Muscle of leg (tissue), 3 donors: ENCODE measurements at regions not wholly inside any gene's neighbourhood (a gene's known extent, or its start where the extent isn't known, plus 50 kb on each side); places are given as distances from the start of the nearest gene placed in this dataset.
"Not testable (repeated sequence)": the region's sequence is repeated elsewhere in the genome, so short reads cannot be mapped to it uniquely, and the experiment has no call there.

ENCODE experiments used
- DNase-seq: peaks from one replicate; pipeline ENCODE4 v3.0.0; 2013
- H3K27ac ChIP-seq: one replicate; pipeline ENCODE4 v1.5.1; 2013; ENCODE audit warnings: mild to moderate bottlenecking, low read length, control low read depth
- H3K27me3 ChIP-seq: one replicate; pipeline ENCODE4 v1.6.1; 2013; ENCODE audit warnings: low read length; ENCODE audit not compliant: control insufficient read depth, insufficient read depth
- H3K36me3 ChIP-seq: one replicate; pipeline ENCODE4 v1.6.1; 2013; ENCODE audit warnings: low read length; ENCODE audit not compliant: control insufficient read depth, insufficient read depth
- H3K4me1 ChIP-seq: one replicate; pipeline ENCODE4 v1.6.1; 2013; ENCODE audit warnings: low read length; ENCODE audit not compliant: control insufficient read depth, insufficient read depth
- H3K4me3 ChIP-seq: one replicate; pipeline ENCODE4 v1.5.1; 2013; ENCODE audit warnings: low read length, control low read depth
- H3K9me3 ChIP-seq: replicated peaks from 2 replicates; pipeline ENCODE4 v1.6.1; 2013; ENCODE audit warnings: low read depth, low read length; ENCODE audit not compliant: control insufficient read depth
- WGBS: methylation state at CpG from one replicate; pipeline ENCODE4 v1.1.5; 2013; ENCODE audit warnings: missing lambda C conversion rate; ENCODE audit not compliant: insufficient coverage; 5-methylcytosine and 5-hydroxymethylcytosine counted together

DNA sequence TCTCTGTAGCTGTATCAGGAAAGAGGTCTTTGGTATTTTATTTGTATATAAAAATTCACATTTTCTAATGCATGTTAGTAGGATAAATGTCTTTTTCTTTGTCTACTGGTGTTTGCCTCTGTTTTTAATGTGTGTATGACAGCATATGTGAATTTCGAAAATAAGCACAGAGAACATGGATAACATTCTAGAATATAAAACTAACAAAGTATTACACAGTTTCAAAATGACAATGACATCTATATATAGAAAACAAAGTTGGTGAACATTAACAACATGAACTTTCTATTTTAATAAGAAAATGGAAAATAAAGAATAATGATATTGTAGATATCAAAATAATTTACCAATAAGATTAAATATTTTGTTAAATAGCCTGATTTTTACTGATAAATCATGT lies 608.0 kb downstream of the COL12A1 start:
- H3K4me1 ChIP-seq = no peaks in the 10 kb centered on the region
- no peak for DNase-seq
- no peak overlapping the region for H3K4me3 ChIP-seq
- no peaks in the 10 kb centered on the region for H3K9me3 ChIP-seq
- H3K27ac ChIP-seq = no peak overlapping the region
- no peaks in the 10 kb centered on the region for H3K27me3 ChIP-seq
- no peaks in the 10 kb centered on the region for H3K36me3 ChIP-seq
- WGBS = no CpG with 5 or more reads among the region's 1 CpG

DNA sequence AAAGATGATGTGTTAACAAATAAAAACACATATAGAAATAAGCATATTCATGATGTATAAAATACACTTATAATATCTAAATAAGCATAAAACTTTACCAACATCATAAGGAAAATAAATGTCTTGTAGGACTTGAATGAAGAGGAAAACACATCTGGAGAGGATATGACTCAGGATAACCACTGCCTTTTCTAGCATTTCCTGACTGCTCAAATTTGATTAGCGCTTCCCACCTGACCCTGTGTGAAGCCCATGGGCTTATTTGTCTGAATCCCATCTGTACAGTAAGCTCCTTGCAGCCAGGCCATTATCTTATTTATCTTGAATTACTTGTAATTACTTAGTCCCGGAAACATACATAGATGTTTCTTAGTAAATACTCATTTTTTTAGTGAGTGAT lies 608.6 kb downstream of the COL12A1 start:
- H3K27me3 ChIP-seq = no peaks in the 10 kb centered on the region
- H3K36me3 ChIP-seq = no peaks in the 10 kb centered on the region
- no peaks in the 10 kb centered on the region for H3K4me1 ChIP-seq
- DNase-seq = no peak
- H3K4me3 ChIP-seq = no peak overlapping the region
- H3K9me3 ChIP-seq = no peaks in the 10 kb centered on the region
- no peak overlapping the region for H3K27ac ChIP-seq
- no CpG with 5 or more reads among the region's 2 CpGs for WGBS

DNA sequence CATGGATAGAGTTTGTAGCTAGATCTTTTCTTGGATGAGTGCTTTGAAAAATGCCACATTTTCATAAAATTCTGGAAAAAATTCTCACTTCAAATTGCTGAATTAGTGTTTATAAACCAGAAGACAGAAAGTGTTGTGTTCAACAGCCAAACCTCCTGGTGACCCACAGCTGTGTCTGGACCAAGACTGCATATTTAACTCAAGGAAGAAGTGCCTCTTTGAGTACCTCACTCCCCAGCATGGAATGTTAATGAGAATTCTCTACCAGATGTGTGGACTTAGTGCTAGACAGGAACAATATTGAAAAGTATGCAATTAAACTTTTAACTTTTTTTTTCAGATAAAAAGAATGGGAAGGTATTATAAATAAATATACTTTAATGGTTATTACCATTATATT lies 609.3 kb downstream of the COL12A1 start:
- DNase-seq = no peak
- Histone ChIP-seq H3K4me3 (no peak overlapping the region), H3K27ac (no peak overlapping the region)

DNA sequence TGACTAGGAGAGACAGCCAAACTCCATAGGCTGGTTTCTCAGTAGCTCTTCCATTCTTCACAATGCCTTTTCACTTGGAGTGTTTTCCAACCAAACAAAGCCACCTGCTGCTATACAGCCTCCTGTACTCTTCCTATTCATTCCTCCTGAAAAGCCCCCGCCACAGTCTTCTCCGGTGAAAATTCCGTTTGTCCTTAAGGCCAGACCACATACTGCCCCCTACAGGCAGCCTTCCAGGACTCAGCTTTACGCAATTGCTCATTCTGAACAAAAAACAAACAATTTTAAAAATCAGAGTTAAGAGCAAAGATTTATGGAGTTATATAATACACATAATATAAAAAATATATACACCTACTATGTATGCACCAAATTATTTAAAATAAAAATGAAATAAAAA lies 611.5 kb downstream of the COL12A1 start:
- not testable (repeated sequence) for H3K9me3 ChIP-seq
- WGBS = no CpG with 5 or more reads among the region's 4 CpGs

More for the DNA sequence above, 609.3 kb downstream of the COL12A1 start:
- H3K9me3 ChIP-seq = no peaks in the 10 kb centered on the region
- no peaks in the 10 kb centered on the region for H3K4me1 ChIP-seq
- no peaks in the 10 kb centered on the region for H3K27me3 ChIP-seq
- no peaks in the 10 kb centered on the region for H3K36me3 ChIP-seq

GRCh38 chr6:74588094-74588832 lies 617.6 kb downstream of the COL12A1 start:
- H3K4me3 ChIP-seq = no peak overlapping the region
- no peak for DNase-seq
- no peaks in the 10 kb centered on the region for H3K27me3 ChIP-seq
- WGBS = 100% methylated on average over 4 of the region's 5 CpGs
- H3K27ac ChIP-seq = no peak overlapping the region
- H3K36me3 ChIP-seq = no peaks in the 10 kb centered on the region
- H3K4me1 ChIP-seq = no peaks in the 10 kb centered on the region
- H3K9me3 ChIP-seq = no peaks in the 10 kb centered on the region

More for the DNA sequence above, 611.5 kb downstream of the COL12A1 start:
- H3K27ac ChIP-seq, DNase-seq, H3K4me3 ChIP-seq, H3K27me3 ChIP-seq, H3K36me3 ChIP-seq, H3K4me1 ChIP-seq: not testable (repeated sequence)

DNA sequence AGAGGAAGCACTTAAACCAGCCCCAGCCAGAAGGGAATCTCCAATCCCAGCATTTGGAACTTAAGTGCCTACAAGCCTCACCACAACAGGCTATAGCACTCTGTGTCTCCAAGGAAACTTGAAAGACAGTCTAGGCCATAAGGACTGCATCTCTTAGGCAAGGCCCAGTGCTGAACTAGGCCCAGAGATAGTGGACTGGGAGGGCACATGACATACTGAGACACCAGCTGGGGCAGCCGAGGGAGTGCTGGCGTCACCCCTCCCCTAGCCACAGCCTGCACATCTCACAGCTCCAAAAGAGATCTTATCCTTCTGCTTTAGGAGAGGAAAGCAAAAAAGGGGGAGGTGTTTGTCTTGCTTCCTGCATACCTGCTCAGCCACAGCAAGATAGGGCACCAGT lies 618.5 kb downstream of the COL12A1 start:
- DNase-seq = no peak
- Histone ChIP-seq H3K36me3 (no peaks in the 10 kb centered on the region), H3K4me1 (no peaks in the 10 kb centered on the region), H3K27ac (no peak overlapping the region), H3K27me3 (no peaks in the 10 kb centered on the region), H3K4me3 (no peak overlapping the region), H3K9me3 (no peaks in the 10 kb centered on the region)
- no CpG with 5 or more reads among the region's 2 CpGs for WGBS

DNA sequence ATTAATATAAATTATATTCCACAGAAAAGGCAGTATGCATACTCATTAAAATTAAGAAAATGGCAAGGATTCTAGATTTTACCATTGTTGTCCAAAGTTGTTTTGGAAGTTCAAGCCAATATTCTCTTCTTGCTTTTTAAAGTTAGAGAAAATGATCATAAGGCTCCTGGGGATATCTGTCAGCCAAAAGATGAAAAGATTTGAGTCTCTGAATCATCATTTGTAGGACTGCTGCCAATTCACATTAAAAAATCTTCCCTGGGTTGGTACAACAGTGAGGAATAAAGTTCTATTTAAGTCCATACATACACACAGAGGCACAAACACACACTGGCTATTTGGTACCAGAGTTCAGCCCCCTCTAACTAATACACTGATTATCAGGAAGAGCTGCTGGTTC lies 620.1 kb downstream of the COL12A1 start:
- Histone ChIP-seq H3K9me3 (no peaks in the 10 kb centered on the region), H3K36me3 (no peaks in the 10 kb centered on the region), H3K27ac (no peak overlapping the region), H3K4me3 (no peak overlapping the region), H3K27me3 (no peaks in the 10 kb centered on the region), H3K4me1 (no peaks in the 10 kb centered on the region)
- DNase-seq = no peak

- no peak for DNase-seq
- no peaks in the 10 kb centered on the region for H3K36me3 ChIP-seq
- no peaks in the 10 kb centered on the region for H3K9me3 ChIP-seq
- H3K4me3 ChIP-seq = no peak overlapping the region
- WGBS = 88% methylated on average over 5 of the region's 6 CpGs
- H3K4me1 ChIP-seq = no peaks in the 10 kb centered on the region
- no peak overlapping the region for H3K27ac ChIP-seq
- no peaks in the 10 kb centered on the region for H3K27me3 ChIP-seq
Observed at GRCh38 chr6:74581681-74582080, 624.2 kb downstream of the COL12A1 start.

- DNase-seq = no peak
- no peaks in the 10 kb centered on the region for H3K4me1 ChIP-seq
- H3K4me3 ChIP-seq = no peak overlapping the region
- no peaks in the 10 kb centered on the region for H3K27me3 ChIP-seq
- no peaks in the 10 kb centered on the region for H3K9me3 ChIP-seq
- H3K27ac ChIP-seq = no peak overlapping the region
- no peaks in the 10 kb centered on the region for H3K36me3 ChIP-seq
- 80% methylated on average over 1 of the region's 3 CpGs for WGBS
Observed at GRCh38 chr6:74579794-74580193, 626.1 kb downstream of the COL12A1 start.

- H3K4me1 ChIP-seq = no peaks in the 10 kb centered on the region
- H3K36me3 ChIP-seq = no peaks in the 10 kb centered on the region
- DNase-seq = peak; percentile 69
- H3K27me3 ChIP-seq = no peaks in the 10 kb centered on the region
- H3K27ac ChIP-seq = no peak overlapping the region
- WGBS = no CpG with 5 or more reads among the region's 2 CpGs
- no peaks in the 10 kb centered on the region for H3K9me3 ChIP-seq
- H3K4me3 ChIP-seq = no peak overlapping the region
Observed at GRCh38 chr6:74579047-74579446, 626.8 kb downstream of the COL12A1 start.

GRCh38 chr6:74578339-74578738 lies 627.5 kb downstream of the COL12A1 start:
- H3K27me3 ChIP-seq = no peaks in the 10 kb centered on the region
- no peaks in the 10 kb centered on the region for H3K9me3 ChIP-seq
- H3K27ac ChIP-seq = no peak overlapping the region
- H3K4me1 ChIP-seq = no peaks in the 10 kb centered on the region
- H3K36me3 ChIP-seq = no peaks in the 10 kb centered on the region
- peak; percentile 24 for DNase-seq
- no peak overlapping the region for H3K4me3 ChIP-seq
